ENCODE measurements at regions not wholly inside any gene's neighbourhood (a gene's known extent, or its start where the extent isn't known, plus 50 kb on each side); places are given as distances from the start of the nearest gene placed in this dataset.

DNA sequence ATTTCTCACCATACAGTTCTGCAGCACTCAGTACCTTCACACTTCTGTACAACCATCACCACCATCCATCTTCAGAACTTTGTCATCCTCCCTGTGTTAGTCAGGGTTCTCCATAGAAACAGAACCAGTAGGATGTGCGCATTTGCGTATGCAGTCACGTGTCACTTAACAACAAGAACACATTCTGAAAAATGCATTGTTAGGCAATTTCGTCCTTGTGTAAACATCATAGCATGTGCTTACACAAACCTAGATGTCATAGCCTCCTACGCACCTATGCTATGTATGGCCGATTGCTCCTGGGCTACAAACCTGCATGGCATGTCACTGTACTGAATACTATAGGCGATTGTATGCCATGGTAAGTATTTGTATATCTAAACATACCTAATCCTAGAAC, 66.2 kb upstream of the PTPRT start:
- no peaks in the 10 kb centered on the region for H3K27me3 ChIP-seq (ENCODE audit: insufficient read depth, poor library complexity, severe bottlenecking)
- DNase-seq (ENCODE audit: low read depth in 1 of 2, low spot score in 1 of 2) = no peak
- H3K4me3 ChIP-seq (replicated peaks; ENCODE audit: insufficient read depth, low read length) = no peak overlapping the region
- TF ChIP-seq POLR2AphosphoS5 (IDR thresholded peaks at IDR 0.05; ENCODE audit: low read depth) = no peak
- TF ChIP-seq, protein P1, sequence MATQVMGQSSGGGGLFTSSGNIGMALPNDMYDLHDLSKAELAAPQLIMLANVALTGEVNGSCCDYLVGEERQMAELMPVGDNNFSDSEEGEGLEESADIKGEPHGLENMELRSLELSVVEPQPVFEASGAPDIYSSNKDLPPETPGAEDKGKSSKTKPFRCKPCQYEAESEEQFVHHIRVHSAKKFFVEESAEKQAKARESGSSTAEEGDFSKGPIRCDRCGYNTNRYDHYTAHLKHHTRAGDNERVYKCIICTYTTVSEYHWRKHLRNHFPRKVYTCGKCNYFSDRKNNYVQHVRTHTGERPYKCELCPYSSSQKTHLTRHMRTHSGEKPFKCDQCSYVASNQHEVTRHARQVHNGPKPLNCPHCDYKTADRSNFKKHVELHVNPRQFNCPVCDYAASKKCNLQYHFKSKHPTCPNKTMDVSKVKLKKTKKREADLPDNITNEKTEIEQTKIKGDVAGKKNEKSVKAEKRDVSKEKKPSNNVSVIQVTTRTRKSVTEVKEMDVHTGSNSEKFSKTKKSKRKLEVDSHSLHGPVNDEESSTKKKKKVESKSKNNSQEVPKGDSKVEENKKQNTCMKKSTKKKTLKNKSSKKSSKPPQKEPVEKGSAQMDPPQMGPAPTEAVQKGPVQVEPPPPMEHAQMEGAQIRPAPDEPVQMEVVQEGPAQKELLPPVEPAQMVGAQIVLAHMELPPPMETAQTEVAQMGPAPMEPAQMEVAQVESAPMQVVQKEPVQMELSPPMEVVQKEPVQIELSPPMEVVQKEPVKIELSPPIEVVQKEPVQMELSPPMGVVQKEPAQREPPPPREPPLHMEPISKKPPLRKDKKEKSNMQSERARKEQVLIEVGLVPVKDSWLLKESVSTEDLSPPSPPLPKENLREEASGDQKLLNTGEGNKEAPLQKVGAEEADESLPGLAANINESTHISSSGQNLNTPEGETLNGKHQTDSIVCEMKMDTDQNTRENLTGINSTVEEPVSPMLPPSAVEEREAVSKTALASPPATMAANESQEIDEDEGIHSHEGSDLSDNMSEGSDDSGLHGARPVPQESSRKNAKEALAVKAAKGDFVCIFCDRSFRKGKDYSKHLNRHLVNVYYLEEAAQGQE (IDR thresholded peaks at IDR 0.05; ENCODE audit: insufficient replicate concordance, low read depth) = no peak
- no peak for TF ChIP-seq GABPA (IDR thresholded peaks at IDR 0.05; ENCODE audit: low read depth)
- TF ChIP-seq, protein P2, sequence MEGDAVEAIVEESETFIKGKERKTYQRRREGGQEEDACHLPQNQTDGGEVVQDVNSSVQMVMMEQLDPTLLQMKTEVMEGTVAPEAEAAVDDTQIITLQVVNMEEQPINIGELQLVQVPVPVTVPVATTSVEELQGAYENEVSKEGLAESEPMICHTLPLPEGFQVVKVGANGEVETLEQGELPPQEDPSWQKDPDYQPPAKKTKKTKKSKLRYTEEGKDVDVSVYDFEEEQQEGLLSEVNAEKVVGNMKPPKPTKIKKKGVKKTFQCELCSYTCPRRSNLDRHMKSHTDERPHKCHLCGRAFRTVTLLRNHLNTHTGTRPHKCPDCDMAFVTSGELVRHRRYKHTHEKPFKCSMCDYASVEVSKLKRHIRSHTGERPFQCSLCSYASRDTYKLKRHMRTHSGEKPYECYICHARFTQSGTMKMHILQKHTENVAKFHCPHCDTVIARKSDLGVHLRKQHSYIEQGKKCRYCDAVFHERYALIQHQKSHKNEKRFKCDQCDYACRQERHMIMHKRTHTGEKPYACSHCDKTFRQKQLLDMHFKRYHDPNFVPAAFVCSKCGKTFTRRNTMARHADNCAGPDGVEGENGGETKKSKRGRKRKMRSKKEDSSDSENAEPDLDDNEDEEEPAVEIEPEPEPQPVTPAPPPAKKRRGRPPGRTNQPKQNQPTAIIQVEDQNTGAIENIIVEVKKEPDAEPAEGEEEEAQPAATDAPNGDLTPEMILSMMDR (IDR thresholded peaks at IDR 0.05; ENCODE audit: insufficient read depth, low read length) = no peak
- TF ChIP-seq SPI1 (IDR thresholded peaks at IDR 0.05; ENCODE audit: borderline replicate concordance, low read depth) = no peak
- H3K27ac ChIP-seq (replicated peaks) = no peak overlapping the region

DNA sequence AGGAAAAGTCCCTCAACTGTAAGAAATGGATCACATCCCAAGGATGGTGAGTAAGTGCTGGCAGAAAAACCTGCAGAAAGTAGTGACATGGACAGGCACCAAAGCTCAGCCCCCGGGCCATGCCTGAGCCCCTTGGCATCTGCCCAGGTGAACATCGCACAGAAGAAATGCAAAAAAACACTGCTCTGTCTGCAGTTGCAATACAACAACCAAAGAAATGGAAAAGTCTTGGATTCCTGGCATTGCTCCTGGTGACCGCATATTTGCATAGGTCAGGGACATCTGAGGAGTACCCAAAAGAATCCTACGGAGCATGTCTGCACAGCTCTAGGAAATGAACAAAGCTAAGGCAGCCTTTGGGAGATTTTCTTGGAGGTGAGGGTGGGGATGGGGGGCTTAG, 63.1 kb upstream of the PTPRT start:
- H3K4me3 ChIP-seq (replicated peaks; ENCODE audit: insufficient read depth, low read length) = no peak overlapping the region
- no peaks in the 10 kb centered on the region for H3K27me3 ChIP-seq (ENCODE audit: insufficient read depth, poor library complexity, severe bottlenecking)
- TF ChIP-seq POLR2AphosphoS5 (IDR thresholded peaks at IDR 0.05; ENCODE audit: low read depth) (no peak), GABPA (IDR thresholded peaks at IDR 0.05; ENCODE audit: low read depth) (no peak), SPI1 (IDR thresholded peaks at IDR 0.05; ENCODE audit: borderline replicate concordance, low read depth) (no peak)
- TF ChIP-seq, protein P2 (IDR thresholded peaks at IDR 0.05; ENCODE audit: insufficient read depth, low read length) = no peak
- TF ChIP-seq, protein P1 (IDR thresholded peaks at IDR 0.05; ENCODE audit: insufficient replicate concordance, low read depth) = no peak
- DNase-seq (ENCODE audit: low read depth in 1 of 2, low spot score in 1 of 2) = no peak
- H3K27ac ChIP-seq (replicated peaks) = no peak overlapping the region

DNA sequence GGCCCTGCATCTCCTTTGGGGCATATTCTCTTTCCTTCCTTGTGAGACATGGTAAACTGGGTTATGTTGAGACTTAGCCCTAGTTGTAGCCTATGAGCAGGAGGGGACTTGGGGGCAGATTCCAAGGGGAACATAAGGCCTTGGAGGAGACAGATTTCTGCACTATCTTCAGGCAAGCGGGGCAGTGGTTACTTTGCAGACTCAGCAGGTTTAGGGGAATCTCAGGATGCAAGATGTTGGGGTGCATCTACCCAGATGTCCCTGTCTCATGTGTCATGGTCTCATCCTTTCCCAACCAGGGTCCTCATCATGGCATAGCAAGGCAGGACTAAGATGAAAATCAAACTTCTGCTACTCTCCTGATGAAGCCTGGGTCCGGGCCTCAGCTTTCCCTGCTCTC, 58.6 kb upstream of the PTPRT start:
- no peaks in the 10 kb centered on the region for H3K27me3 ChIP-seq (ENCODE audit: insufficient read depth, poor library complexity, severe bottlenecking)
- TF ChIP-seq SPI1 (IDR thresholded peaks at IDR 0.05; ENCODE audit: borderline replicate concordance, low read depth) (no peak), GABPA (IDR thresholded peaks at IDR 0.05; ENCODE audit: low read depth) (no peak), POLR2AphosphoS5 (IDR thresholded peaks at IDR 0.05; ENCODE audit: low read depth) (no peak)
- TF ChIP-seq, protein P1 (IDR thresholded peaks at IDR 0.05; ENCODE audit: insufficient replicate concordance, low read depth) = no peak
- TF ChIP-seq, protein P2 (IDR thresholded peaks at IDR 0.05; ENCODE audit: insufficient read depth, low read length) = no peak
- no peak overlapping the region for H3K27ac ChIP-seq (replicated peaks)
- no peak for DNase-seq (ENCODE audit: low read depth in 1 of 2, low spot score in 1 of 2)
- H3K4me3 ChIP-seq (replicated peaks; ENCODE audit: insufficient read depth, low read length) = no peak overlapping the region

All from HL-60 (cell line).